Neural cell (in vitro differentiated cells): ENCODE measurements at regions not wholly inside any gene's neighbourhood (a gene's known extent, or its start where the extent isn't known, plus 50 kb on each side); places are given as distances from the start of the nearest gene placed in this dataset.

Experiments used
- H2AFZ ChIP-seq: fragments of 200-600, 300-800 bp; sonication (generic), shearing (Covaris generic); 2 replicates; pipeline ENCODE4 v1.6.0; 2014; ENCODE audit warnings: low read depth, mild to moderate bottlenecking, antibody characterized with exemption, low read length, moderate library complexity
- H3F3A ChIP-seq: fragments of 200-600 bp; shearing (Covaris generic); 2 replicates; pipeline ENCODE4 v1.6.1; 2016; ENCODE audit warnings: mild to moderate bottlenecking, moderate library complexity, mixed read lengths, antibody characterized with exemption, low read length; ENCODE audit not compliant: insufficient read depth, poor library complexity, severe bottlenecking
- H3K27ac ChIP-seq: fragments of 200-600, 300-800 bp; sonication (generic), shearing (Covaris generic); 2 replicates; pipeline ENCODE4 v1.5.1; 2014; ENCODE audit warnings: mild to moderate bottlenecking, low read length, moderate library complexity
- H3K27me3 ChIP-seq: fragments of 300-800, 200-600 bp; sonication (generic), shearing (Covaris generic); 2 replicates; pipeline ENCODE4 v1.6.0; 2014; ENCODE audit warnings: mild to moderate bottlenecking, low read depth, low read length, moderate library complexity; ENCODE audit not compliant: insufficient read depth
- H3K36me3 ChIP-seq: fragments of 300-800, 200-600 bp; sonication (generic), shearing (Covaris generic); 2 replicates; pipeline ENCODE4 v1.5.1; 2014; ENCODE audit warnings: mild to moderate bottlenecking, antibody characterized with exemption, low read length, moderate library complexity; ENCODE audit not compliant: insufficient read depth
- H3K4me2 ChIP-seq: fragments of 300-800, 200-600 bp; sonication (generic), shearing (Covaris generic); 2 replicates; pipeline ENCODE4 v1.6.0; 2014; ENCODE audit warnings: mild to moderate bottlenecking, low read length
- H3K4me3 ChIP-seq: fragments of 300-800, 200-600 bp; sonication (generic), shearing (Covaris generic); 2 replicates; pipeline ENCODE4 v1.5.1; 2014; ENCODE audit warnings: mild to moderate bottlenecking, low read length, moderate library complexity
- H3K79me2 ChIP-seq: fragments of 200-600 bp; shearing (Covaris generic); replicated peaks from 2 replicates; pipeline ENCODE4 v1.6.0; 2014; ENCODE audit warnings: mild to moderate bottlenecking, low read length, moderate library complexity; ENCODE audit not compliant: insufficient read depth
- H3K9ac ChIP-seq: fragments of 300-800, 200-600 bp; sonication (generic), shearing (Covaris generic); 2 replicates; pipeline ENCODE4 v1.6.1; 2016; ENCODE audit warnings: mild to moderate bottlenecking, low read length, mixed read lengths
- H3K9me2 ChIP-seq: fragments of 200-600 bp; shearing (Covaris generic); 2 replicates; pipeline ENCODE4 v1.6.1; 2016; ENCODE audit warnings: mild to moderate bottlenecking, low read length, mixed read lengths; ENCODE audit not compliant: insufficient read depth
- H3K9me3 ChIP-seq: fragments of 200-600, 300-800 bp; sonication (generic), shearing (Covaris generic); 2 replicates; pipeline ENCODE4 v1.6.1; 2016; ENCODE audit warnings: mild to moderate bottlenecking, mixed run types, low read length, moderate library complexity, mixed read lengths
- H4K20me1 ChIP-seq: fragments of 200-600 bp; shearing (Covaris generic); 2 replicates; pipeline ENCODE4 v1.6.1; 2016; ENCODE audit warnings: mild to moderate bottlenecking, mixed run types; ENCODE audit not compliant: insufficient read depth
- EP300 ChIP-seq: fragments of 450-650 bp; conservative IDR thresholded peaks from 2 replicates; pipeline ENCODE4 v1.6.1; 2014; ENCODE audit warnings: antibody characterized with exemption, mild to moderate bottlenecking, moderate library complexity; ENCODE audit not compliant: poor library complexity, severe bottlenecking
- EZH2 ChIP-seq: fragments of 200-600, 300-800 bp; shearing (Covaris generic), sonication (generic); IDR thresholded peaks from 2 replicates; pipeline ENCODE4 v1.6.1; 2014; ENCODE audit warnings: antibody characterized with exemption, low read length, borderline replicate concordance, mild to moderate bottlenecking; ENCODE audit not compliant: insufficient read depth, poor library complexity, severe bottlenecking
- MXI1 ChIP-seq: fragments of 450-650 bp; conservative IDR thresholded peaks from 2 replicates; pipeline ENCODE4 v1.6.1; 2014; ENCODE audit warnings: antibody characterized with exemption, mild to moderate bottlenecking; ENCODE audit not compliant: poor library complexity, severe bottlenecking
- POLR2AphosphoS5 ChIP-seq: IDR thresholded peaks from 2 replicates; pipeline ENCODE4 v1.6.1; 2012
- RAD21 ChIP-seq: fragments of 450-650 bp; conservative IDR thresholded peaks from 2 replicates; pipeline ENCODE4 v1.6.1; 2014; ENCODE audit warnings: antibody characterized with exemption, mild to moderate bottlenecking, moderate library complexity
- SMC3 ChIP-seq: fragments of 450-650 bp; conservative IDR thresholded peaks from 2 replicates; pipeline ENCODE4 v1.6.1; 2014; ENCODE audit warnings: antibody characterized with exemption, mild to moderate bottlenecking, moderate library complexity; ENCODE audit not compliant: poor library complexity
- TAF1 ChIP-seq: IDR thresholded peaks from 2 replicates; pipeline ENCODE4 v1.6.1; 2012; ENCODE audit warnings: low read depth
- TF ChIP-seq, protein P1 (sequence below): IDR thresholded peaks from 2 replicates; pipeline ENCODE4 v1.6.1; 2012; ENCODE audit warnings: borderline replicate concordance
- TF ChIP-seq, protein P2 (sequence below): fragments of 450-650 bp; IDR thresholded peaks from 2 replicates; pipeline ENCODE4 v1.5.1; 2014; ENCODE audit warnings: antibody characterized with exemption, mild to moderate bottlenecking, moderate library complexity; ENCODE audit not compliant: poor library complexity, severe bottlenecking

DNA sequence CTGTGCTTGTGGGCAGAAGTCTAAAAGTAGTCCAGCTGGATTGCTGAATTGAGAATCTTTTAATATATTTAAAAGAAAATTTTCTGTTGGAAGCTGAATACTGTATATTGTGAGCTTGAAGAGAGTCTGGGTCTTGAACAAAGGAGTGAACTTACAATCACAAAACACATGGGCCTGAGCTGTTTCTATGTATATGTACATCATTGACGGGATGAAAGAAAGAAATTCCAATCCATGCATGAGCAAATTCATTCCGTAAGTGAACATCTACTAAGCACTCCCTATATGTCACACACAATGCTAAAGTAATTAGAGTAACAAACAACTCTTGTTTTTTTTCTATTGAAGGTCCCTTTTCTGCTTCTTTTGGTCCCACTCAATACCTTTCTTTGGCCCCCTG is 331.0 kb downstream of the HS3ST1 start:
- H3K4me3 ChIP-seq, result no peak overlapping the region
- no peaks in the 10 kb centered on the region for H3K9me2 ChIP-seq
- H3K9ac ChIP-seq, result no peak overlapping the region
- H3K9me3 ChIP-seq, result no peaks in the 10 kb centered on the region
- no peaks in the 10 kb centered on the region for H3K79me2 ChIP-seq
- H3K27me3 ChIP-seq, result no peaks in the 10 kb centered on the region
- H3K4me2 ChIP-seq, result no peak overlapping the region
- H3K36me3 ChIP-seq, result no peaks in the 10 kb centered on the region
- no peak overlapping the region for H2AFZ ChIP-seq
- no peaks in the 10 kb centered on the region for H4K20me1 ChIP-seq
- H3F3A ChIP-seq, result no peaks in the 10 kb centered on the region
- H3K27ac ChIP-seq, result no peak overlapping the region
- TF ChIP-seq EP300 (no peak), POLR2AphosphoS5 (no peak), MXI1 (no peak), EZH2 (no peak), SMC3 (no peak)
- TF ChIP-seq, protein P1, sequence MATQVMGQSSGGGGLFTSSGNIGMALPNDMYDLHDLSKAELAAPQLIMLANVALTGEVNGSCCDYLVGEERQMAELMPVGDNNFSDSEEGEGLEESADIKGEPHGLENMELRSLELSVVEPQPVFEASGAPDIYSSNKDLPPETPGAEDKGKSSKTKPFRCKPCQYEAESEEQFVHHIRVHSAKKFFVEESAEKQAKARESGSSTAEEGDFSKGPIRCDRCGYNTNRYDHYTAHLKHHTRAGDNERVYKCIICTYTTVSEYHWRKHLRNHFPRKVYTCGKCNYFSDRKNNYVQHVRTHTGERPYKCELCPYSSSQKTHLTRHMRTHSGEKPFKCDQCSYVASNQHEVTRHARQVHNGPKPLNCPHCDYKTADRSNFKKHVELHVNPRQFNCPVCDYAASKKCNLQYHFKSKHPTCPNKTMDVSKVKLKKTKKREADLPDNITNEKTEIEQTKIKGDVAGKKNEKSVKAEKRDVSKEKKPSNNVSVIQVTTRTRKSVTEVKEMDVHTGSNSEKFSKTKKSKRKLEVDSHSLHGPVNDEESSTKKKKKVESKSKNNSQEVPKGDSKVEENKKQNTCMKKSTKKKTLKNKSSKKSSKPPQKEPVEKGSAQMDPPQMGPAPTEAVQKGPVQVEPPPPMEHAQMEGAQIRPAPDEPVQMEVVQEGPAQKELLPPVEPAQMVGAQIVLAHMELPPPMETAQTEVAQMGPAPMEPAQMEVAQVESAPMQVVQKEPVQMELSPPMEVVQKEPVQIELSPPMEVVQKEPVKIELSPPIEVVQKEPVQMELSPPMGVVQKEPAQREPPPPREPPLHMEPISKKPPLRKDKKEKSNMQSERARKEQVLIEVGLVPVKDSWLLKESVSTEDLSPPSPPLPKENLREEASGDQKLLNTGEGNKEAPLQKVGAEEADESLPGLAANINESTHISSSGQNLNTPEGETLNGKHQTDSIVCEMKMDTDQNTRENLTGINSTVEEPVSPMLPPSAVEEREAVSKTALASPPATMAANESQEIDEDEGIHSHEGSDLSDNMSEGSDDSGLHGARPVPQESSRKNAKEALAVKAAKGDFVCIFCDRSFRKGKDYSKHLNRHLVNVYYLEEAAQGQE, result no peak
- TF ChIP-seq, protein P2, sequence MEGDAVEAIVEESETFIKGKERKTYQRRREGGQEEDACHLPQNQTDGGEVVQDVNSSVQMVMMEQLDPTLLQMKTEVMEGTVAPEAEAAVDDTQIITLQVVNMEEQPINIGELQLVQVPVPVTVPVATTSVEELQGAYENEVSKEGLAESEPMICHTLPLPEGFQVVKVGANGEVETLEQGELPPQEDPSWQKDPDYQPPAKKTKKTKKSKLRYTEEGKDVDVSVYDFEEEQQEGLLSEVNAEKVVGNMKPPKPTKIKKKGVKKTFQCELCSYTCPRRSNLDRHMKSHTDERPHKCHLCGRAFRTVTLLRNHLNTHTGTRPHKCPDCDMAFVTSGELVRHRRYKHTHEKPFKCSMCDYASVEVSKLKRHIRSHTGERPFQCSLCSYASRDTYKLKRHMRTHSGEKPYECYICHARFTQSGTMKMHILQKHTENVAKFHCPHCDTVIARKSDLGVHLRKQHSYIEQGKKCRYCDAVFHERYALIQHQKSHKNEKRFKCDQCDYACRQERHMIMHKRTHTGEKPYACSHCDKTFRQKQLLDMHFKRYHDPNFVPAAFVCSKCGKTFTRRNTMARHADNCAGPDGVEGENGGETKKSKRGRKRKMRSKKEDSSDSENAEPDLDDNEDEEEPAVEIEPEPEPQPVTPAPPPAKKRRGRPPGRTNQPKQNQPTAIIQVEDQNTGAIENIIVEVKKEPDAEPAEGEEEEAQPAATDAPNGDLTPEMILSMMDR, result no peak

DNA sequence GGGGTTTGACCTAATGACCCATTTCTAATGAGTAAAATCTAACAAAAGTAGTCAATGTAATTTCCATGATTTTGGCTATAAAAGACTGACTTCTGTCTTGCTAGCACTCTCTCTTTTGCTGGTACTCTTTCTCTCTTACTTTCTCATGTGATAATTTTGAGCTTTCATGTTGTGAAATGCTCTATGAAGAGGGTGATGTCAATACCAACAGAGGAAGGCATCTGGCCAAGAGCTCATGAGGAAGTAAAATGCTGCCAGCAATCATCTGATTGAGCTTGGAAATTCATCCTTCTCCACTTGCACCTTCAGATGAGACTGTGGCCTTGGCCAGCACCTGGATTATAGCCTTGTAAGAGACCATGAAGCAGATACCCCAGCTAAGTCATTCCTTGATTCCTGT is 347.7 kb downstream of the HS3ST1 start:
- no peaks in the 10 kb centered on the region for H3F3A ChIP-seq
- H3K4me2 ChIP-seq, result no peak overlapping the region
- no peak overlapping the region for H2AFZ ChIP-seq
- TF ChIP-seq MXI1, result no peak
- no peak for TF ChIP-seq POLR2AphosphoS5
- TF ChIP-seq, protein P1, result no peak
- no peak for TF ChIP-seq EZH2
- no peak for TF ChIP-seq SMC3
- TF ChIP-seq, protein P2, result no peak
- no peak for TF ChIP-seq EP300
- no peak for TF ChIP-seq TAF1
- TF ChIP-seq RAD21, result no peak
- H3K36me3 ChIP-seq, result no peaks in the 10 kb centered on the region
- H4K20me1 ChIP-seq, result no peaks in the 10 kb centered on the region
- no peaks in the 10 kb centered on the region for H3K27me3 ChIP-seq
- H3K4me3 ChIP-seq, result no peak overlapping the region
- H3K79me2 ChIP-seq, result no peaks in the 10 kb centered on the region
- no peak overlapping the region for H3K27ac ChIP-seq
- H3K9me3 ChIP-seq, result no peaks in the 10 kb centered on the region
- H3K9me2 ChIP-seq, result no peaks in the 10 kb centered on the region
- H3K9ac ChIP-seq, result no peak overlapping the region
